ENCODE measurements at regions not wholly inside any gene's neighbourhood (a gene's known extent, or its start where the extent isn't known, plus 50 kb on each side); places are given as distances from the start of the nearest gene placed in this dataset.
"Not testable (repeated sequence)": the region's sequence is repeated elsewhere in the genome, so short reads cannot be mapped to it uniquely, and the experiment has no call there.

DNA sequence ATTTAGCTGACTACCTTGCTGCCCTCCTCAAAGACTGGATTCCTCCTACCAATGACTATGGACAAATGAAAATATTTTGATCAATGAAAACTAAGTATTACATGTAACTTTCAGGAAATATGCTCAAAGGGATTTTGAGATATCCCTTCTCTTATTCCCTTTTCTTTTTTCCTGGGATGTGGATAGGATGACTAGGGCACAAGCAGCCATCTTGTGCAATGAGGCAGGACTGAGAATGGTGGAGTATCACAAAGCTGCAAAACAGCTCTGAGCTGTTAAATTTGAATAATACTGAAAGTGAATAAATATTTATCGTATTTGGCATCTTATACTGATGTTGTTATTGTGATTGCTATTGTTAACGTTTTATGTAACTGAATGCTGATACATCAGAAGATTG, 333.1 kb upstream of the NUDT12 start:
- no peak for DNase-seq
- intact Hi-C loops (cut with DNase I), result no loop called here
- ATAC-seq (ENCODE audit: poor library complexity), result no peak

DNA sequence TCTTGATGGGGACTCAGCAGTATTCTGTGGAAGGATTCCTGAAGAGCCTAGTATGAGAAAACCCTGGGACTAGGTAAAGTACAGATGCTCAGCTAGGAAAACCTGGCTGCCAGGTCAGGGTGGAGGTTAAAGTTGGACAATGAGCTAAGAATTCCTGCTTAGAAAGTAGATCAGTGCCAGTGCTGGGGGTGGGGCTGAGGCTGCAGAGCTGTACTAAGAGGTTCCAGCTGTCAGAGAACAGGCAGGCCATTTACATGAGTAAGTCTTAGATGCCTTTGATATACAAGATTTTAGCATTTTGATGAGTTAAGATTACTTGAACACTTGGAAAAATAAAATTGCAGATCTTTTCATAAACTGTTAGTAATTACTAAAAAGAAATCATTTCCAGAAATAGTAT, 332.3 kb upstream of the NUDT12 start:
- no peak for ATAC-seq (ENCODE audit: poor library complexity)
- no peak for DNase-seq
- intact Hi-C loops (cut with DNase I), result no loop called here

DNA sequence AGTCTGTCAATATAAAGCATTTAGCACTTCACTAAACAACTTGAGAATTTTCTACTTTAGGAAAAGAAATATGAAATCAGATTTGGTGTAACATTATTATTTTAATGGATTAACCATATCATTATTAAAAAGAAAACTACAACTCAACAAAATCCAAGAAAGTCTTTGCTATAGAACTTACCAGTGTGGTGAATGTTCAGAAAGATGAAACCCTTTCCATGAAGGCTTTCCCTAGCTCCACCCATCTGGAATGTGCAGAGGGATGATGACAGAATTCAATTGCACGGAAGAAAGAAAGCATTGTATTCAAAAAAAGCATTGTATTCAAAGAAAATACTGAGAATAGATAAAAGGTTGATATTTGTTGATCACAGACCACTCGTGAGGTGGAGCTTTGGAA, 328.6 kb upstream of the NUDT12 start:
- intact Hi-C loops (cut with DNase I), result no loop called here
- ATAC-seq (ENCODE audit: poor library complexity), result no peak
- no peak for DNase-seq

DNA sequence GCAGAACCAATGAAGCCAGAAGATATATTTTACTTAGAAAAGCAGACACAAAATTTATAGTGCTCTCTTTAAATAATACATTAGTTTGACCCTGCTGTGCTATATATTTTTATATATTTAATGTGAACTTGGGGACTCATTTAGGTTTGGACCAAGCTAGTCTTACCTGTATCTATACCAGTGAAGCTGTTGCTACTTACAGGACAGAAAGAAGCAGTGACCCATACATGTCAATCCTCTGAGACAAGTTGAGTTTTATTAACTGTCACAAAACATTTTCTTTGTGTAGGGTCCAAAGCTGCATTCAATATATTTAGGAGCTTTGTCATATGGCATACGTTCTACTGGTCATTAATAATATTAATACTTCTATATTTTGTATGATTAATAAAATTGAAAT, 327.7 kb upstream of the NUDT12 start:
- DNase-seq (no peak), ATAC-seq (ENCODE audit: poor library complexity) (no peak)
- intact Hi-C loops (cut with DNase I), result no loop called here

GRCh38 chr5:103889500-103890209, 327.1 kb upstream of the NUDT12 start:
- ATAC-seq (ENCODE audit: poor library complexity) (no peak), DNase-seq (no peak)
- intact Hi-C loops (cut with DNase I), result no loop called here

- no peak for DNase-seq
- ATAC-seq (ENCODE audit: poor library complexity), result no peak
- intact Hi-C loops (cut with DNase I), result no loop called here
These were observed 324.2 kb upstream of the NUDT12 start for GRCh38 chr5:103886826-103887225.

DNA sequence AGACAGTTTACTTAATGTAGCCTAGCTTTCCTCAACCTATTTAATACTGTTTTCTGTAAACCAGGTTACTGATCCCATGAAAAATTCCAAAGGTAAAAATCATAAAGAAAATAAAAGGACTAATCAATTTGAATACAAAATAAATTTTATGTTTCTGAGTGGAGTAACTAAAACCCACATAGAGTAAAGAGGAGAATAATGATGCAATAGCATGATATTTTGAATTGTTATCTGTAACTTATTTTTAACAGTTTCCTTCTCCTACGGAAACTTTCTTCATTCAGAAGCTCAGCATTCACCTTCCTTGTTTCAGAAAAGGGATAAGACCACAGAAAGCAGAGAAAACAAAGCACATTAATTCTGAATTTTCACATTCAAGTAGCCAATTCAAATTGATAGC, 320.6 kb upstream of the NUDT12 start:
- ATAC-seq (ENCODE audit: poor library complexity) (no peak), DNase-seq (no peak)
- intact Hi-C loops (cut with DNase I), result no loop called here

DNA sequence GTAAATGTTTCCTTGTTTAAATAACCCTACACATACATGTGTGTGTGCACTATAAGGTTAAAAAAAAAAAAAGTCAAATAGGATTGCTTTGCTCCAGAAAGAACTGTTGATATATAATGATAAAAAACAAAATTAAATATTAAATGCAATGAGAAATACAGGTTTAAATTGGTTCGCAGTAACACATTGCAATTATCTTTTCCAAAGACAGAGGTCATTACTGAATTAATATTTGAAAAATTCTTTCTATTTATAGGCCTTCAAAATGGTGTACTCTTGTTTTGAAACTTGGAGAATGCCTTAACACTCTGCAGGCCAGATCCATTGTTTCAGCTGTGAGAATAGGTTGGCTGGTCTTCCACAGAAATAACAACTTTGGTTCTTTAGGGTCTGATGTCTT, 319.0 kb upstream of the NUDT12 start:
- ATAC-seq (ENCODE audit: poor library complexity) (no peak), DNase-seq (no peak)
- intact Hi-C loops (cut with DNase I), result no loop called here

GRCh38 chr5:103867857-103868598, 305.4 kb upstream of the NUDT12 start:
- ATAC-seq (ENCODE audit: poor library complexity) (no peak), DNase-seq (no peak)
- intact Hi-C loops (cut with DNase I), result no loop called here

DNA sequence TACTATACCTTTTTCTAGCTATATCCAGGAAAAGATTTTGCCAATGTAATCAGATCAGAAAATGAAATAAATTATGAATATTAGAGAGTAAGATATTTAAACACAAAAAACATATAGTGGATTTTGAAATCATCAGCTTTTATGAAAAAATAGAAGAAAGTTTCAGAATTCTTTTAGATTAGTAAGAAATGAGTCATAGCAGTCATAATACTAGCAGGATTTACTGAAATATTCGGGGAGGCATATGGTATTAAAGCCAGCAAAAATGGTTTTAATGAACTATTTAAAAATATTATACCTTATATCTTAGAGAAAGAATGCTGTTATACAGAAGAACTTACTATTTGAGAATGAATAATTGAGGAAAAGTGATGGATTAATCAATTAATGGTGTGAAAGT, 303.6 kb upstream of the NUDT12 start:
- no peak for DNase-seq
- no peak for ATAC-seq (ENCODE audit: poor library complexity)
- intact Hi-C loops (cut with DNase I), result no loop called here

DNA sequence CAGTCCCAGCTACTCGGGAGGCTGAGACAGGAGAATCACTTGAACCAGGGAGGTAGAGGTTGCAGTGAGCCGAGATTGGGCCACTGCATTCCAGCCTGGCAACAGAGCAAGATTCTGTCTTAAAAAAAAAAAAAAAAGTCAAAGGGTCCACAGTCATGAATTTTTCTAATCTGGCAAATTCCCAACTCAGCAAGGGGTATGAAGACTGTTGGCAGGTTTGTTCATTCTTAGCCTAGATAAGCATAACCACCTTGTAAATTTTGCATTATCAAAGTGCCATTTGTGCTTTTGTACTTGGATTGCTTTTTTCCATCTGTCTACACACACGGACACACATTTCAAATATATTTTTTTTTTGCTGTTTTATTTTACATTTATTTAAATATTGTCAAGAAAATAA, 299.8 kb upstream of the NUDT12 start:
- intact Hi-C loops (cut with DNase I), result no loop called here
- DNase-seq, result no peak
- no peak for ATAC-seq (ENCODE audit: poor library complexity)

- intact Hi-C loops (cut with DNase I), result no loop called here
- DNase-seq (no peak), ATAC-seq (ENCODE audit: poor library complexity) (no peak)
These were observed 297.7 kb upstream of the NUDT12 start for GRCh38 chr5:103860327-103860726.

GRCh38 chr5:103858367-103858766, 295.8 kb upstream of the NUDT12 start:
- ATAC-seq (ENCODE audit: poor library complexity); intact Hi-C loops (cut with DNase I); DNase-seq: not testable (repeated sequence)

GRCh38 chr5:103851091-103851490, 288.5 kb upstream of the NUDT12 start:
- intact Hi-C loops (cut with DNase I), result no loop called here
- no peak for ATAC-seq (ENCODE audit: poor library complexity)
- no peak for DNase-seq

DNA sequence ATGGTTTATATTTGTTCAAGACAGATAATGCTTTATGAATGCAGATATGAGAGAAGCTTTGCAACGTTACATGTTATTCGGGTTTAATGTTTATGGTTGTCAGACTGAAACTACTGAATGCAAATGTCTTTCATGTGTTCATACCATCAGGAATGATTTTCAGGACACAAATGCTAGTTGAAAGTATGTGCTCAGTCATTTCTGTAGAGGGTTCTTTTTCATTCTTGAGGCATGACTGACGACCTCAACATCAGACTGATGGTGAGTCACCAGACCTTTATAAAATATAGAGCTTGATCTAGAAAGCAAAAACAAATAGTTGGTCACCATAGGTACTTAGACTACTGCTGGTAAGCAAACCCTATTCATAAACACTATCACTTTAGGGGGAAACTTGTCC, 287.3 kb upstream of the NUDT12 start:
- intact Hi-C loops (cut with DNase I), result no loop called here
- DNase-seq (no peak), ATAC-seq (ENCODE audit: poor library complexity) (no peak)

GRCh38 chr5:103847060-103847459, 284.5 kb upstream of the NUDT12 start:
- intact Hi-C loops (cut with DNase I), result no loop called here
- no peak for DNase-seq
- no peak for ATAC-seq (ENCODE audit: poor library complexity)

GRCh38 chr5:103842936-103843335, 280.3 kb upstream of the NUDT12 start:
- intact Hi-C loops (cut with DNase I), result no loop called here
- DNase-seq, result no peak
- no peak for ATAC-seq (ENCODE audit: poor library complexity)

GRCh38 chr5:103840600-103840999, 278.0 kb upstream of the NUDT12 start:
- DNase-seq (no peak), ATAC-seq (ENCODE audit: poor library complexity) (no peak)
- intact Hi-C loops (cut with DNase I), result no loop called here

GRCh38 chr5:103834216-103834615, 271.6 kb upstream of the NUDT12 start:
- intact Hi-C loops (cut with DNase I), result no loop called here
- no peak for DNase-seq
- no peak for ATAC-seq (ENCODE audit: poor library complexity)

- ATAC-seq (ENCODE audit: poor library complexity), result no peak
- intact Hi-C loops (cut with DNase I), result no loop called here
- no peak for DNase-seq
These were observed 267.0 kb upstream of the NUDT12 start for GRCh38 chr5:103829585-103829984.

DNA sequence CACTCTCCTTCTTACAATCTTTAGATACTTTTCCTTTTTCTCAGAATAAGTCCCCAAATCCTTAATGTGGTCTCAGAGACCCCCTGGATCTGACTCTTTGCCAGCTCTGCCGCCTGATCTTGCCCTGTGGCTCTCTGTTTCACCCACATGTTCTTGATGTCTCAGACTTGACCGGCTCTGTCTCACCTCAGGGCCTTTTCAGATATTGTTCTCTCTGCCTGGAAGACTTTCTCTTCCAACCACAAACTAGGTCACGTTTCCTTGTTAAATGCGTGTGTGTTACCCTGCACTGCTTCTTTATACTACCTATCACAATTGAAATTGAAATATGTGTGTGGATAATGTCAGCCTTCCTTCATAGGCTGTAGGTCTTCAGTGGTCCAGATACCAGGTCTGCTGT, 265.4 kb upstream of the NUDT12 start:
- no peak for ATAC-seq (ENCODE audit: poor library complexity)
- DNase-seq, result no peak
- intact Hi-C loops (cut with DNase I), result no loop called here

Data from Right ventricle myocardium superior (tissue), 1 donor.